GM19452 (cell line): ENCODE measurements at regions not wholly inside any gene's neighbourhood (a gene's known extent, or its start where the extent isn't known, plus 50 kb on each side); places are given as distances from the start of the nearest gene placed in this dataset.
"Not testable (repeated sequence)": the region's sequence is repeated elsewhere in the genome, so short reads cannot be mapped to it uniquely, and the experiment has no call there.

ENCODE experiments used
- ATAC-seq: cut with Tn5 transposase; IDR thresholded peaks from one replicate; pipeline ENCODE4 v1.9.1; 2021; ENCODE audit not compliant: unreplicated experiment

DNA sequence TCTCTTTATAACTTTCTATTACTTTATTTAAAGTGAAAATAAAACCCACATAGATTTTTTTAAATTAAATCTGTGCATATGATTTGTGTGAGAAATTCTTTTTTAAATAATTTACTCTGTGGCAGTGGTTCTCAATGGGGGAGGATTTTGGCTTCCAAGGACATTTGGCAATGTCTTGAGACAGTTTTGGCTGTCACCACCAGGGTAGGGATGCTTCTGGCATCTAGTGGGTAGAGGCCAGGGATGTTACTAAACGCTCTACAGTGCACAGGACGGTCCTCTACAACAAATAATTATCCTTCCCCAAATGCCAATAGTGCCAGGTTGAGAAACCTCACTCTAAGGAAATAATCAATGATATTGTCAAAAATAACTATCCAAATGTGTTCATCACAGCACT is 177.9 kb upstream of the CCNG1 start:
- no peak for ATAC-seq

GRCh38 chr5:163260471-163260870 is 176.9 kb upstream of the CCNG1 start:
- no peak for ATAC-seq

- no peak for ATAC-seq
Measured at GRCh38 chr5:163260961-163261360, 176.4 kb upstream of the CCNG1 start.

DNA sequence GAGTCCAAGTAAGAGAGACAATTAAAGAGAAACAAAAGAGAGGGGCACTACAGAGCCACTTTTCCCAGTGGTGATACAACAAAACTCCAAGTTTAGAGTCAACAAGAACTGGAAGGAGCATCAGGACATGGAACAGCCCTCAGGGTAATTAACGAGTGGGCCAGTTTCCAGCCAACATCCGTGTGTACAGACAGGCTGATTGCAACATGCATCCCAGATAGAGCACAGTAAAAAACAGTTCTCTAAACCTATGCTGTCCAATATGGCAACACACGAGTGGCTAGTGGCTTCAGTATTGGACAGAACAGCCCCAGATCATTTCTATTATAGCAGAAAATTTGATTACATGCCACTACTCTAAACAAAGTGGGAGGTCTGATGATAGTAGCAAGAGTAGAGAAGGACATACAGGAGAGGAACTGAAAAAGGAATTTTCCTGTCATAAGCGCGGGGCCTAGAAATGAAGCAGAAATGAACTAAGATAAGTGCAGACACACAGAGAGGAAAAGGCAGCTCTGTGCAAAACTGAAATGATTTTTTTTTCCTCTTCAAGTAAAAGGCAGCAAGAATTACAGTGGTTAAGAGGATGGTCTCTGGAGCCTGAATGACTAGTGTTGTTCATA is 175.6 kb upstream of the CCNG1 start:
- ATAC-seq, result no peak

- not testable (repeated sequence) for ATAC-seq
Measured at GRCh38 chr5:163266249-163266648, 171.1 kb upstream of the CCNG1 start.

DNA sequence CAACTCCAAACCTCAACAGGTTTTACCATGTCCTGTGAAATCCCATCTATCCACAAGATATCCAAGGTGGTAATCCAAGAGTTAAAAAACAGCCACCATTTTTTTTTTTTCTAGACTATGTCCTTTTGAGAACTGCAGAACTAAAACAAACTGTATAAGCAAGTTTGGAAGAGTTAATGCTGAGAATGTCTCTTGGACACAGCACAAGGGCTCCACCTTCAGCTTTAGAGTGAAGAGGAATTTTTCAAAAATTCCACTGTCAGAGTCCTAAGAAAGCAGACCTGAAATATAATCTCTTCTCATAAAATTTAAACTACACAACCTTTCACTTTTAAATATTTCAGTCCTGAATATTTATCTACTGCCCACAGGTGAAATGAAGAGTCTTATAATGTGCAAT is 167.8 kb upstream of the CCNG1 start:
- ATAC-seq, result no peak

- no peak for ATAC-seq
Measured at GRCh38 chr5:163276466-163276865, 160.9 kb upstream of the CCNG1 start.

DNA sequence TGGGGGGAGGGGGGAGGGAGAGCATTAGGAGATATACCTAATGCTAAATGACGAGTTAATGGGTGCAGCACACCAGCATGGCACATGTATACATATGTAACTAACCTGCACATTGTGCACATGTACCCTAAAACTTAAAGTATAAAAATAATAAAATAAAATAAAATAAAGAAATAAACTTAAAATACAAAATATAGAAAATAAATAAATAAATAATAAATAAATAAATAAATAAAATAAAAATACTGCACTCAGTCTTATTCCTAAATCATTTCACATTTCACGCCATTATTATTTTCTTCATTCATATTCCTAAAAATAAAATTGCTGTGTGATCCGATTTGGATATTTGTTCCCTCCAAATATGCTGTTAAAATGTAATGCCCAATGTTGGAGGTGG is 156.5 kb upstream of the CCNG1 start:
- ATAC-seq, result not testable (repeated sequence)

GRCh38 chr5:163281512-163281911 is 155.9 kb upstream of the CCNG1 start:
- no peak for ATAC-seq

GRCh38 chr5:163293836-163294235 is 143.6 kb upstream of the CCNG1 start:
- no peak for ATAC-seq

DNA sequence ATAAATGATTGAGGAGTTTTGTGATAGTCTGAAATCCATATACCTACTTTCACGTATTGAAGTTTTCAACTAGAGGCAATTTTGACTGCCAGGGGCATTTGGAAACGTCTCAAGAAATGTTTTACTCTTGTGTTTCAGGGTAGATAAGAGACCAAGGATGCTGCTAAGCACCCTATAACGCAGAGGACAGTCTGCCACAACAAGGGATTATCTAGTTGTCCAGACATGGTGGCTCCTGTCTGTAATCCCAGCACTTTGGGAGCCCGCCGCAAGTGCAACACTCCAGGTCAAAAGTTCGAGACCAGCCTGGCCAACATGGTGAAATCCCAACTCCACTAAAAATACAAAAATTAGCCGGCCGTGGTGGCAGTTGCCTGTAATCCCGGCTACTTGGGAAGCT is 133.7 kb upstream of the CCNG1 start:
- no peak for ATAC-seq

DNA sequence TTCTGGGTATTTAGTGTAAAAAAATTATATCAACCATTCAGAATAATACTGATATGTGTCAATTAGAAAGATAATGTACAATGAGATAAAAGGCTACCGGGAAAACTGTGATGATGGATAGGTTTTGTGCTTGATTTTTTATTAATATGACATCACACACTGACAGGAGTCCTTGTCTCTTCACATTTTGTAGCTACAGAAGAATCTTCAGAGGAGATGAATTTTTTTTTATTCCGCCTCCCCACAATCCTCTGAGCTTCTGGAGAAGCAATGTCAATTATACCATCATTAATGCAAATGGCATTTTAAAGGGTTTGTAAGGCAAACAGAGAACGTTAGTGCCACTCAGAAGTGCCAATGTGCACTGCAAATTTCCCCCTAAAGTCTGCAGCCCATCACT is 131.7 kb upstream of the CCNG1 start:
- ATAC-seq, result no peak

- ATAC-seq, result no peak
Measured at GRCh38 chr5:163306421-163306820, 131.0 kb upstream of the CCNG1 start.

DNA sequence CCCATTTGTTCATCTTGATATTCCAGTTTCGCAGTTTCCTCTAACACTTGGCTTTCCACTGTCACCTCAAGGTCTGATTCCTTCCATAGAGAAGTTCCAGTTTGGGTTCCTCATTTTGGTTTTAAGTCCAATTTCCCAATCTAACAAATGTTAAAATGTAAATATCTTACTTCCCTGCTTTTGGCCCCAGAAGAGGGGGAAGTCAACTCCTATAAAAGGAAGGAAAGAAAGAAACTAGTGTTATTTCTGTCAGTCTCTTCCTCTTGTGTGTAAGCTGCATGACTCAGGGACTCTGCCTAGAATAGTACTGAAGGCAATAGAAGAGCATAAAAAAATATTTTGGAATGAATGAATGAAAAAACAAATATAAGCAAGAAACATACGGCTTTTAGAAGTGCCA is 127.5 kb upstream of the CCNG1 start:
- no peak for ATAC-seq

- no peak for ATAC-seq
Measured at GRCh38 chr5:163310997-163311396, 126.4 kb upstream of the CCNG1 start.

DNA sequence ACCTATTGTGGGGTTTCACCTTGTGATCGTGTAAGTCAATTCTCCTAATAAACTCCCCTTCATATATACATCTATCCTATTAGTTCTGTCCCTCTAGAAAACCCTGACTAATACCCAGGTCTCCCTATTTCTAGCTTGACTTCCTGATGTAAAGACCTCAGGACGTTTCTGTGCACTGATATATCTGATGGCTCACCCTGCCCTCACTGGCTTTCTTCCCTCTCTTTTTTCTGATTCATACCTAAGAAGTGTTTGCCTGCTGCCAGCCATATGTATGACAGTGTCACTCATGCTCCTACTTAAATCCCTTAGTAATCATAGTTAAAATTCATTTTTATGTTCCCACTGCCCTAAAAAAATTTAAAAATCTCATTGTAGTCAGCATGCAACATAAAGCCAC is 124.8 kb upstream of the CCNG1 start:
- no peak for ATAC-seq

DNA sequence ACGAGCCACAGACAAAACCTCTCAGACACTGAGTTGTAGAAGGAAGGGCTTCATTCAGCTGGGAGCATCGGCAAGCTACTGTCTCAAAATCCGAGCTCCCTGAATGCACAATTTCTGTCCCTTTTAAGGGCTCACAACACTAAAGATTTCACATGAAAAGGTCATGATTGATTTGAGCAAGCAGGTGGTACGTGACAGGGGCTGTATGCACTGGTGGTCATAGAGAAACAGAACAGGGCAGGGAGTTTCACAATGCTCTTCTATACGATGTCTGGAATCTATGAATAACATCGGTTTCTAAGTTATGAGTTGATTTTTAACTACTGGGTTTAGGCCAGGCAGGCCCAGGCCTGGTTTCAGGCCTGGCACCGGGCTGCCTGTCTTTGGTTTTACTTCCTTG is 124.3 kb upstream of the CCNG1 start:
- not testable (repeated sequence) for ATAC-seq

- ATAC-seq, result not testable (repeated sequence)
Measured at GRCh38 chr5:163316374-163316773, 121.0 kb upstream of the CCNG1 start.

DNA sequence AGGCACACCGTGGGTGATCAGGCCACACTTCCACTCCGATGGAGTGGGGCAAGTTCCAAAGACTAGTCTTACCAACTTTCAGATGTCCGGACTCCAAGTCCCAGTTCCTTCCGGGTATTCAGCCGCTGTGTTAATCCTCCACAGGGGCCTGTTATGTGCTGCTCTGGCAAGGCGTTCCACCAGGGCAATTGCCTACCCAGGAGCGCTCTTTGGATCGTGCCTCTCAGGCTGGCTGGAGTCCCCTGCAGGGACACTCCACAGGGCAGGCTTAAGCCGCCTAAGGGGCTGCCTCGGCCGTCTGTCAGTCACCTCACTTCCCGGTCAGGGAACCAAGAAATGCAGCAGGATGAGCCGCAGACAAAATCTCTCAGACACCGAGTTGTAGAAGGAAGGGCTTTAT is 118.7 kb upstream of the CCNG1 start:
- ATAC-seq, result no peak

GRCh38 chr5:163321511-163321910 is 115.9 kb upstream of the CCNG1 start:
- no peak for ATAC-seq

GRCh38 chr5:163330723-163331668 is 106.4 kb upstream of the CCNG1 start:
- no peak for ATAC-seq

DNA sequence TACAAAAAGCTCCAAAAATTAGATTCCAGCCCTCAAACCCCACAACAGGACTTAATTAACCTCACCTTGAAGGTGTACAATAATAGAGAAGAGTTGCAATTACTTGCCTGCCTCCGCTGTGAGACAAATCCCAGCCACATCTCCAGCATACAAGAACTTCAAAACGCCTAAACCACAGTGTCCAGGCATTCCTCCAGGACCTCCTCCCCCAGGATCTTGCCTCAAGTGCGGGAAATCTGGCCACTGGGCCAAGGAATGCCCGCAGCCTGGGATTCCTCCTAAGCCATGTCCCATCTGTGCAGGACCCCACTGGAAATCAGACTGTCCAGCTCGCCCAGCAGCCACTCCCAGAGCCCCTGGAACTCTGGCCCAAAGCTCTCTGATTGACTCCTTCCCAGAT is 101.3 kb upstream of the CCNG1 start:
- not testable (repeated sequence) for ATAC-seq
